Activated T-cell treated with anti-CD3 and anti-CD28 coated beads, Interleukin-2, amount 50 U/mL, for 72 hours (primary cell): ENCODE measurements at regions not wholly inside any gene's neighbourhood (a gene's known extent, or its start where the extent isn't known, plus 50 kb on each side); places are given as distances from the start of the nearest gene placed in this dataset.
A peak's percentile ranks its signal among the peaks of the same experiment; 100 is the strongest.

Experiments used
- ATAC-seq, 2 donors: fragments of 150-1000 bp; cut with Tn5 transposase; replicated peaks in 1 of 2; 2 replicates each; pipeline ENCODE4 v1.10.0; 2021; ENCODE audit warnings: moderate library complexity in 2 of 2, mild to moderate bottlenecking in 1 of 2
- DNase-seq, 2 donors: peaks; one replicate each; pipeline ENCODE4 v3.0.0; 2021 to 2022; ENCODE audit warnings: mixed read lengths in 1 of 2
- H3K27ac Mint-ChIP-seq: one replicate; pipeline ENCODE4 v1.8.0; 2022; ENCODE audit warnings: mild to moderate bottlenecking, moderate library complexity, mixed read lengths
- H3K27me3 Mint-ChIP-seq: one replicate; pipeline ENCODE4 v1.8.0; 2022; ENCODE audit warnings: low read depth, mixed read lengths
- H3K36me3 Mint-ChIP-seq, 2 donors: one replicate each; pipeline ENCODE4 v1.8.0; 2022; ENCODE audit warnings: mixed read lengths in 2 of 2, mild to moderate bottlenecking in 1 of 2; ENCODE audit not compliant: insufficient read depth in 2 of 2
- H3K4me1 Mint-ChIP-seq: one replicate; pipeline ENCODE4 v1.8.0; 2022; ENCODE audit warnings: low read depth, mixed read lengths
- H3K4me3 Mint-ChIP-seq, 2 donors: one replicate each; pipeline ENCODE4 v1.8.0; 2022; ENCODE audit warnings: mild to moderate bottlenecking in 2 of 2, mixed read lengths in 2 of 2, moderate library complexity in 2 of 2
- H3K9me3 Mint-ChIP-seq, 2 donors: one replicate each; pipeline ENCODE4 v1.8.0; 2022; ENCODE audit warnings: mixed read lengths in 2 of 2

- Mint-ChIP-seq H3K36me3 (no peaks in the 10 kb centered on the region), H3K4me1 (peaks cover 4% of the 10 kb centered on the region), H3K9me3 (no peaks in the 10 kb centered on the region), H3K27me3 (peaks cover 35% of the 10 kb centered on the region), H3K4me3 (no peak overlapping the region), H3K27ac (no peak overlapping the region)
- ATAC-seq (peak; percentile 84 to 88), DNase-seq (peak; percentile 25 to 30)
These were observed 118.7 kb upstream of the CCDC112 start for GRCh38 chr5:115415143-115415491.

GRCh38 chr5:115414406-115415142, 118.1 kb upstream of the CCDC112 start:
- Mint-ChIP-seq H3K36me3 (peaks cover 0 to 2% of the 10 kb centered on the region in 2 donors), H3K27me3 (peaks cover 36% of the 10 kb centered on the region), H3K4me3 (no peak overlapping the region), H3K27ac (no peak overlapping the region), H3K4me1 (peaks cover 1% of the 10 kb centered on the region), H3K9me3 (no peaks in the 10 kb centered on the region)
- DNase-seq (no peak), ATAC-seq (peak; percentile 51 to 57)

- Mint-ChIP-seq H3K27ac (no peak overlapping the region), H3K9me3 (peaks cover 1 to 3% of the 10 kb centered on the region in 2 donors), H3K36me3 (peaks cover 0 to 2% of the 10 kb centered on the region in 2 donors), H3K27me3 (peaks cover 38% of the 10 kb centered on the region), H3K4me1 (no peaks in the 10 kb centered on the region), H3K4me3 (no peak overlapping the region)
- ATAC-seq (no peak), DNase-seq (no peak)
These were observed 117.2 kb upstream of the CCDC112 start for GRCh38 chr5:115413651-115414050.

- H3K27ac Mint-ChIP-seq = no peak overlapping the region
- H3K27me3 Mint-ChIP-seq = peaks cover 36% of the 10 kb centered on the region
- H3K9me3 Mint-ChIP-seq = peaks cover 3 to 5% of the 10 kb centered on the region in 2 donors
- ATAC-seq (no peak), DNase-seq (no peak)
- H3K4me1 Mint-ChIP-seq = no peaks in the 10 kb centered on the region
- peaks cover 0 to 2% of the 10 kb centered on the region in 2 donors for H3K36me3 Mint-ChIP-seq
- no peak overlapping the region for H3K4me3 Mint-ChIP-seq
These were observed 112.6 kb upstream of the CCDC112 start for GRCh38 chr5:115409094-115409493.

- no peak overlapping the region for H3K27ac Mint-ChIP-seq
These were observed 106.5 kb upstream of the CCDC112 start for GRCh38 chr5:115402822-115403577.

GRCh38 chr5:115402092-115402491, 105.6 kb upstream of the CCDC112 start:
- peaks cover 20% of the 10 kb centered on the region for H3K27me3 Mint-ChIP-seq
- DNase-seq (no peak), ATAC-seq (no peak)
- H3K4me1 Mint-ChIP-seq = no peaks in the 10 kb centered on the region
- peaks cover 2 to 7% of the 10 kb centered on the region in 2 donors for H3K9me3 Mint-ChIP-seq
- H3K4me3 Mint-ChIP-seq = no peak overlapping the region
- peaks cover 0 to 1% of the 10 kb centered on the region in 2 donors for H3K36me3 Mint-ChIP-seq
- no peak overlapping the region for H3K27ac Mint-ChIP-seq

More at GRCh38 chr5:115402822-115403577, 106.5 kb upstream of the CCDC112 start:
- peaks cover 25% of the 10 kb centered on the region for H3K27me3 Mint-ChIP-seq
- ATAC-seq (no peak), DNase-seq (no peak)
- H3K9me3 Mint-ChIP-seq = peaks cover 2 to 7% of the 10 kb centered on the region in 2 donors
- H3K4me3 Mint-ChIP-seq = no peak overlapping the region
- H3K36me3 Mint-ChIP-seq = peaks cover 0 to 1% of the 10 kb centered on the region in 2 donors
- H3K4me1 Mint-ChIP-seq = no peaks in the 10 kb centered on the region

- Mint-ChIP-seq H3K27me3 (peaks cover 7% of the 10 kb centered on the region), H3K36me3 (peaks cover 0 to 1% of the 10 kb centered on the region in 2 donors), H3K27ac (no peak overlapping the region), H3K4me3 (no peak overlapping the region), H3K9me3 (peaks cover 2 to 4% of the 10 kb centered on the region in 2 donors), H3K4me1 (no peaks in the 10 kb centered on the region)
- ATAC-seq = no peak
- no peak for DNase-seq
These were observed 102.3 kb upstream of the CCDC112 start for GRCh38 chr5:115398719-115399118.

GRCh38 chr5:115396688-115397087, 100.2 kb upstream of the CCDC112 start:
- no peak for DNase-seq
- Mint-ChIP-seq H3K27ac (no peak overlapping the region), H3K27me3 (peaks cover 7% of the 10 kb centered on the region), H3K4me3 (no peak overlapping the region), H3K4me1 (no peaks in the 10 kb centered on the region), H3K9me3 (peaks cover 2 to 4% of the 10 kb centered on the region in 2 donors), H3K36me3 (peaks cover 0 to 1% of the 10 kb centered on the region in 2 donors)
- no peak for ATAC-seq

GRCh38 chr5:115396081-115396480, 99.6 kb upstream of the CCDC112 start:
- H3K4me1 Mint-ChIP-seq = no peaks in the 10 kb centered on the region
- DNase-seq = no peak
- H3K9me3 Mint-ChIP-seq = peaks cover 2 to 4% of the 10 kb centered on the region in 2 donors
- H3K36me3 Mint-ChIP-seq = peaks cover 0 to 1% of the 10 kb centered on the region in 2 donors
- H3K27me3 Mint-ChIP-seq = peaks cover 7% of the 10 kb centered on the region
- no peak overlapping the region for H3K27ac Mint-ChIP-seq
- no peak overlapping the region for H3K4me3 Mint-ChIP-seq
- ATAC-seq = no peak

GRCh38 chr5:115394531-115394930, 98.1 kb upstream of the CCDC112 start:
- Mint-ChIP-seq H3K36me3 (no peaks in the 10 kb centered on the region), H3K9me3 (peaks cover 2% of the 10 kb centered on the region in 2 donors), H3K4me3 (no peak overlapping the region), H3K27me3 (peaks cover 7% of the 10 kb centered on the region), H3K4me1 (no peaks in the 10 kb centered on the region), H3K27ac (no peak overlapping the region)
- ATAC-seq = no peak
- DNase-seq = no peak

- Mint-ChIP-seq H3K4me1 (no peaks in the 10 kb centered on the region), H3K27ac (no peak overlapping the region), H3K9me3 (no peaks in the 10 kb centered on the region), H3K27me3 (peaks cover 3% of the 10 kb centered on the region), H3K4me3 (no peak overlapping the region), H3K36me3 (no peaks in the 10 kb centered on the region)
- ATAC-seq (no peak), DNase-seq (no peak)
These were observed 96.8 kb upstream of the CCDC112 start for GRCh38 chr5:115393239-115393638.

GRCh38 chr5:115392611-115393010, 96.2 kb upstream of the CCDC112 start:
- H3K27ac Mint-ChIP-seq = no peak overlapping the region
- no peaks in the 10 kb centered on the region for H3K4me1 Mint-ChIP-seq
- ATAC-seq (no peak), DNase-seq (no peak)
- H3K36me3 Mint-ChIP-seq = no peaks in the 10 kb centered on the region
- H3K9me3 Mint-ChIP-seq = no peaks in the 10 kb centered on the region
- H3K4me3 Mint-ChIP-seq = no peak overlapping the region
- H3K27me3 Mint-ChIP-seq = no peaks in the 10 kb centered on the region

GRCh38 chr5:115391780-115392179, 95.3 kb upstream of the CCDC112 start:
- no peak overlapping the region for H3K27ac Mint-ChIP-seq

More at GRCh38 chr5:115391780-115392179, 95.3 kb upstream of the CCDC112 start:
- no peaks in the 10 kb centered on the region for H3K27me3 Mint-ChIP-seq
- no peaks in the 10 kb centered on the region for H3K4me1 Mint-ChIP-seq
- H3K36me3 Mint-ChIP-seq = no peaks in the 10 kb centered on the region
- no peak overlapping the region for H3K4me3 Mint-ChIP-seq
- DNase-seq = no peak
- ATAC-seq = no peak
- H3K9me3 Mint-ChIP-seq = no peaks in the 10 kb centered on the region
